ENCODE measurements at regions not wholly inside any gene's neighbourhood (a gene's known extent, or its start where the extent isn't known, plus 50 kb on each side); places are given as distances from the start of the nearest gene placed in this dataset.

DNA sequence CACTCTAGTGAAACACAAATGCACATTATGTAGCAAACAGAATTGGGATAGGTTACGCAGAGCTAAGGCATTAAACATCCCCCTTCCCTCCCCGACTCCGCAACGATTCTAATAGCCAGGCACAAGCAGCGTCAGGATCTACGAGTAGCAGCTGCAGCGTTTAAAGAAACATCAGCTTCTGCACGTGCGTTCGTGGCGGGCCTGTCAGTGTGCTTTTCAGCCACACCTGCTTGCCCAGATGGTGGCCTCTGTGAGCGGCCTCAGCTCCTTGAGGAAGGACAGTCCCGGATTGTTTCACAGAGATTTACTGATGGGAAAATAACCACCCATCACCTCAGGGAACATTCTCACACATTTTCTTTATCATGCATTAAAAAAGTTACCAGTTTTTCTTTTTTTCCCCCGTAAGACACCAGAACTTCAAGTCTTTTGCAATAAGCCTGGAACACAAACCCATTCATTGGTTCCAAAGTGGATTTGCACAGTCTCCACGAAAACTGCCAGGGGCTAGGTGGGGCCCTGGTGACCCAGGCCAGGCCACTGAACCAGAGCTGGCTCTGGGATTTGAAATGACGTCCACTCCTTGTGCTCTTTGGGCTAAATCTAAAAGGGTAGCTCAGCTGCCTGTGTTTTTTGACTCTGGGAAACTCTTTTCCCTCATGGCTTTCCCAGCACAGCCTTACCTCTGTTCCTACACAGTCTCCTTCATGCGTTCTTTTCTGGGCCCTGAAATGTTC, 325.5 kb downstream of the KCNRG start:
- DNase-seq (ENCODE audit: low read depth in 4 of 4, low spot score in 3 of 4) = no peak

GRCh38 chr13:50341526-50341925, 326.3 kb downstream of the KCNRG start:
- DNase-seq (ENCODE audit: low read depth in 4 of 4, low spot score in 3 of 4) = no peak

GRCh38 chr13:50344717-50345116, 329.5 kb downstream of the KCNRG start:
- no peak for DNase-seq (ENCODE audit: low read depth in 4 of 4, low spot score in 3 of 4)

- no peak for DNase-seq (ENCODE audit: low read depth in 4 of 4, low spot score in 3 of 4)
Observed at GRCh38 chr13:50345804-50346203, 330.6 kb downstream of the KCNRG start.

GRCh38 chr13:50348371-50348770, 333.1 kb downstream of the KCNRG start:
- no peak for DNase-seq (ENCODE audit: low read depth in 4 of 4, low spot score in 3 of 4)

DNA sequence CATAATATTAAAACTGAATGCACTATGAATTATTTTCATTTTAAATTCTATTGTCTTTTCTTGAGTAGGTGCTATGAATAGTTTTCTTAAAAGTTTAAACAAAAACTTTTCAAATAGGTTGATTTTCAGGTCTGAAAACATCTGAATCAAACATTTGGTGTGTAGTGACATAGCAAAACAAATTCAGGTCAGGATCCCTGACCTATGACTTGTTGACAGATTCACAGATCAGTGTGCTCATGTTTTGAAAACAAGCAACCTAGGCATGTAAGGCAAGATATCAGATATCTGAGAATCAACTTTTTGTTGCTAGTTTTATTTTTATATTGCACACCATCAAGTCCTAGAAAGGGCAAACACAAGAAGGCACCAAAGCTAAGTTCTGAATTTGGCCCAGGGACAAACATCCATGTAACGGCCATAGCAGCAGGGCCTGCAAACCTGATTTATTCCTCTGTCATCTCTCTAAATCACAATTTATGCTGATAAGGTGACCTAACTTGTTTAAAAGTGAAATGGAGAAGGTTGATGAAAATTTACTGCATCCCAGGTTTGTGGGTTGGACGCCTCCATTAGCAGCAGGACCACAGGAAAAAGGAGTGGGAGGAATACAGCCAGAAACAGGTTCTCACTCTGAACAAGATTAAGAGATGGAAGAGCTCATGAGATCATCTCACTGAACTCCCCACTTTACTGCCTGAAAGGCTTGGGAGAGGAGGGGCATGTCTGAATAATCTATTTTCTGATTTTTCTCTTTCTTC, 337.7 kb downstream of the KCNRG start:
- DNase-seq (ENCODE audit: low read depth in 4 of 4, low spot score in 3 of 4) = no peak

- DNase-seq (ENCODE audit: low read depth in 4 of 4, low spot score in 3 of 4) = no peak
Observed at GRCh38 chr13:50353651-50354415, 338.6 kb downstream of the KCNRG start.

- DNase-seq (ENCODE audit: low read depth in 4 of 4, low spot score in 3 of 4) = no peak
Observed at GRCh38 chr13:50355797-50356196, 340.6 kb downstream of the KCNRG start.

DNA sequence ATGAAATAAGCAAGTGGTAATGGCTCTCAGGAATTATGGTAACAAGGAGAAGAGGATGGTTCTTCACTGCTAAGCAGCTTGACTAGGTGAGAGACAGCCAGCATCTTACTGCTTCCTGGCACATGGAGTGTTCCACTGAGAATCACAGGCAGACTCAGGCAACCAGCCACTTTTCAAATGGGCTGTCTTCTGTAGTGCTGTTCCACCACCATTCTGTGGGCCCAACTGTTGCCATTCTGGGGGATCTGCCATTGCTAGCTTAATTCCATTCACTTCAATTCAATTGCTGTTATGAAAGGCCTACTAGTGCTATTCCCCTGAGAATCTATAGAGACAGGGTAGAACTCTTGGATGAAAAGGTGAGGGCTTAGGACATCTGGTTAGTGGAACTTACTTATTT, 341.9 kb downstream of the KCNRG start:
- no peak for DNase-seq (ENCODE audit: low read depth in 4 of 4, low spot score in 3 of 4)

DNA sequence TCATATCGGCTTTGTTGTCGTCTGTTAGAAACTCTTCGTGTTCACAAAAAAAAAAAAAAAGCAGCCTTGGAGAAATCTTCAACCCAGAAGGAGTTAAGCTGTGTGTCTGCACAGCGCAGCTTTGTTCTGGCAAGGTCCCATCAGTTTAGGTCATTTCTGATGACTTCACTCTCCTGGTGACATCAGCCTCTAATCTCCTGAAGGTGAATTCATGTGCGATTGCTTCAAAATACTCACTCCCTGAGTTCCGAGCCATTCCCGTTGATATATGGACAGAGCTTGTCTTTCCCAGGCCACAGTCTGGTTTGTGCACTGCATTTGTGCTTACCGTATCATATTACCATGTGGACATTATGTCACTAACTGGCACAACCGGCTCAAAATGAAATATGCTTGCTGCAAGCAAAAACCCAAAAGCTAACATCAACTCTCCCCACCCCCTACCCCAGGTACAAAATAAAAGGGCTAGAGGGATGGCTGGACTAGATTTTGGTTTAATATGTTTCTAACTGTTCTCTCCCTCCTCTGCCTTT, 342.4 kb downstream of the KCNRG start:
- peak in 2 of 4 donors; percentile 53 to 70 for DNase-seq (ENCODE audit: low read depth in 4 of 4, low spot score in 3 of 4)

GRCh38 chr13:50358231-50359040, 343.2 kb downstream of the KCNRG start:
- no peak for DNase-seq (ENCODE audit: low read depth in 4 of 4, low spot score in 3 of 4)

DNA sequence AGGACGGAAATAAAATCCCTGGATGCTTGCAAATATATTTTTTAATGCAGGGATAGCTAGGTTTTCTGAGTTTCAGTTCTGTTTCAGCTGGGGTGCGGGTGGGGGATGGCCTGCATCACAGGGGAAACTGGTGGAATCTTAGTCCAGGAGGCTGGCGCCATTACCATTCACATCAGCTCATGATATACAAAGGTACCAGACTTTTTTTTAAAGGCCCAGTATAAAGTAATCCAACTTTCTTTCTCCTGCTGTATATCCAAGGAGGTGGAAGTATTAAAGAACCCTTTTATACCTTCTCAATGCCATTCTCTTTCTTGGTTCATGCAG, 343.8 kb downstream of the KCNRG start:
- no peak for DNase-seq (ENCODE audit: low read depth in 4 of 4, low spot score in 3 of 4)

DNA sequence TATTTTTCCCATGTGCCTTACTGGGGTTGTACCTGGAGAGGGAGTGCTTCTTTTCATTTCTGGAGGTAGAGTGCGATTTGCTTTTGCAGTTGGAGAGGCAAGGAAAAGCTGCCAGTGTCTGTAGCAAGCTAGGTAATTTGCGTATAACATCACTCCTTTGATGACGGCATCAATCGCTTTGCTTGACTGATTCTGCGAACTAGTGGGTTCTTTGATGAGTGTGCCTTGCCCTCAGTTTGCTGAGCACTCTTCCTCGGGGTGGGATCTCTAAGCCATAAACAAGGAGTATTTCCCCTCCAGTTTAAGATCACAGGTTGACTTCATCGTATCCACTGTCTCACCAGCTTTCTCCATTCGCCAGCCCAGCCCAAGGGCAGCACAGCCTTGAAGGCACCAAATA, 344.5 kb downstream of the KCNRG start:
- no peak for DNase-seq (ENCODE audit: low read depth in 4 of 4, low spot score in 3 of 4)

- no peak for DNase-seq (ENCODE audit: low read depth in 4 of 4, low spot score in 3 of 4)
Observed at GRCh38 chr13:50360637-50361036, 345.4 kb downstream of the KCNRG start.

- no peak for DNase-seq (ENCODE audit: low read depth in 4 of 4, low spot score in 3 of 4)
Observed at GRCh38 chr13:50361282-50361681, 346.0 kb downstream of the KCNRG start.

DNA sequence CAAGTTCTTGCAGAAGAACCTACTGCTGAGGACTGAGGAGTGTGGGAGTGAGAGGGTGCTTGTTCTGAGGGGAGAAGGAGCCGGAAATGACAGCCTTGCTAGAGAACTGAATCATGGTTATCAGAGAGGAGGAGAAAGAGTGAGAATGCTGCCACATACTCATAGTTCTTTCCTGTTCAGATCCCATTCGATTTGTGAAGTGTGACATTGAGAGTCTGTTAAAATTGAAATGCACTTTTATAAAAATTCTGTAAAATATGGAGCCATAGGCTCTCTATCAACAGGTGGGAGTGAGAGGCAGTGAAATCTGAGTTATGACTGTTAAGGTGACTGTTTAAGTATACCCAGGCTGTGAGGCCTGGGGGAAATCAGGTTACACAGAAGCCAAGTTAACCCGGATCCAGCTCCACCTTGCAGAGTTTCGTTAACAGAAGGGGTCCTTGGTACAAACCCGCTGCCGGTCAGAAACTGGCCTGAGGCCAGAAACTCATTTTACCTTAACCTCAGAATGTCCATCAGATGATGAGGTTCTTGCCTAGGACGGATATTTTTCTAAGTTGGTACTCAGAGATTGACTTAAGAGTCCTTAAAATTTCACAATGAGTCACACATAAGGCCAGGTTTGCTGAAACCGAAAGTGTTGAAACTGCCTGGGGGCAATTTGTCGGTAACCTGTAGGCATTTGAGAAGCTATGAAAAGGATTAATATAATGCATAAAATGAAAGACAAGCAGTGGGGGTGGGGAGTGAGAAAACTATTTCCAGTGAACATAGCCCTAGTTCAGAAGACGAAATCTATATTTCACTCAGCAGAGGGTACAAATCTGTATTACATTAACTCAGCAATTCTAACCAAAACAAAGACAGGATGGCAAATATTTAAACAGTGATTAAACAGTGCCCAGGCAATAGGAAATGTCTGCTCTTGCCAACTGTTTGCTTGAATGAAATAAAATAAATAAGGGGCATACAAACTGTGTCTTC, 350.5 kb downstream of the KCNRG start:
- DNase-seq (ENCODE audit: low read depth in 4 of 4, low spot score in 3 of 4) = no peak

DNA sequence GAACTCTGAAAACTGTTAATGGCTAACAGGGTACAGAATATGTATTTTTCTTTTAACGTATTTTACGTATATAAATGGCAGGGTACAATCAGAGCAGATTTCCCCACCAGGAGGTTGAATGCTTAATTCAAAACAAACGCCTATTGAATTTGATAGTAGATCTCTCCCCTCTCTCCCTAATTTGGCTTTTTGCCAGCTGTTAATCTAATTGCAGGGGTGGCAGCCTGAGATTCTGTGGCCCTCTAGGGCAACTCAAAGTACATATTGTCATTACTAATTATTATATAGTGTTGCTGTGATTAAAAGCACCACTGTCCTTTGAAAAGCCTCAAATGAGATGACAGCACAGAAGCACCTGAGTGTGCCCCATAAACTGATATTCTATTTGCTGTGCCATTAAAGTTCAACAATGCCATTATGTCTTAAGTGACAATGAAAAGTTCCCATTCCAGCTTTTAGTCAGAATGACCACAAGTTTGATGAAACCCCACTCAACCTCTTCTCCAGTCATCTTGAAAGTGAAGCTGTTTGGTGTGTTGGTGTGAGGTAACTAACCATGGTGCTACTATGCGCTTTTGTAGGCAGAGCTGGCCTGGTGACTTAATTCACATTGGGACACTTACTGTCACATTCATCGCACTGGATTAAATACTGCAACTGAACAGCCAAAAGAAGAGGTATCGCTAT, 351.4 kb downstream of the KCNRG start:
- no peak for DNase-seq (ENCODE audit: low read depth in 4 of 4, low spot score in 3 of 4)

DNA sequence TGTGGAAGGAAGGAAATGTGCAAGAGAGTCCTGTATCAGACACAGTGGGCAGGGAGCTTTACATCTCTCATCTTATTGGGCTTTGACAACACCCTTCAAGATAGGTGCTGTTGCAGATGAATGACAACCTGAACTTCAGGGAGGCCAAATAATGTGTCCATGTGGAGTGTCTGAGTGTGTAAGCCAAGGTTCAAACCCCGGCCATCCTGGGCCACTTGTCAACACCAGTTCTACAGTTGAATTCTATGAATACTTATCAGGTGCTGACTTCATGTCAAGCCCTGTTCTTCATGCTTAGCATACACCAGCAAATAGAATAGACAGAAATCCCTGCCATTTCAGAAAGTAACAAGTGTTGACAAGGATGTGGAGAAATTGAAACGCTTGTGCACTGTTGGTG, 354.4 kb downstream of the KCNRG start:
- no peak for DNase-seq (ENCODE audit: low read depth in 4 of 4, low spot score in 3 of 4)

Data from left renal pelvis (tissue), 4 donors.